Upper lobe of left lung (tissue), 4 donors: ENCODE measurements at regions not wholly inside any gene's neighbourhood (a gene's known extent, or its start where the extent isn't known, plus 50 kb on each side); places are given as distances from the start of the nearest gene placed in this dataset.

Experiments used
- CTCF ChIP-seq, 6 experiments: fragments of 450-650 bp in 4 of 6; fragments of 200-600 bp in 2 of 6; sonication (generic) in 2 of 6; IDR thresholded peaks; one replicate each; pipeline ENCODE4 v1.5.1; 2016 to 2019; ENCODE audit warnings: antibody characterized with exemption in 6 of 6
- EP300 ChIP-seq, 4 donors: sonication (generic); formaldehyde crosslinking; IDR thresholded peaks; one replicate each; pipeline ENCODE4 v1.5.1; 2017; ENCODE audit warnings: antibody characterized with exemption in 4 of 4, control low read depth in 2 of 4
- POLR2A ChIP-seq, 4 donors: fragments of 450-650 bp; IDR thresholded peaks; one replicate each; pipeline ENCODE4 v1.5.1; 2016 to 2017; ENCODE audit warnings: antibody characterized with exemption in 4 of 4, mild to moderate bottlenecking in 2 of 4
- POLR2AphosphoS5 ChIP-seq, 2 donors: sonication (generic); formaldehyde crosslinking; IDR thresholded peaks; one replicate each; pipeline ENCODE4 v1.5.1; 2017; ENCODE audit warnings: antibody characterized with exemption in 2 of 2

GRCh38 chr5:167312225-167312624 is 979.2 kb upstream of the WWC1 start:
- no peak for TF ChIP-seq CTCF (IDR thresholded peaks at IDR 0.05)
- no peak for TF ChIP-seq POLR2A (IDR thresholded peaks at IDR 0.05)
- no peak for TF ChIP-seq EP300 (IDR thresholded peaks at IDR 0.05)
- no peak for TF ChIP-seq POLR2AphosphoS5 (IDR thresholded peaks at IDR 0.05)
